Mesendoderm (in vitro differentiated cells): ENCODE measurements at regions not wholly inside any gene's neighbourhood (a gene's known extent, or its start where the extent isn't known, plus 50 kb on each side); places are given as distances from the start of the nearest gene placed in this dataset.

Source experiments
- DNase-seq: peaks from one replicate; pipeline ENCODE4 v3.0.0; 2013
- H2AK5ac ChIP-seq: 2 replicates; pipeline ENCODE4 v1.6.1; 2013; ENCODE audit warnings: low read length, inconsistent platforms
- H2BK120ac ChIP-seq: 2 replicates; pipeline ENCODE4 v1.6.1; 2013; ENCODE audit warnings: low read depth, mild to moderate bottlenecking, low read length, moderate library complexity, mixed read lengths
- H2BK15ac ChIP-seq: replicated peaks from 2 replicates; pipeline ENCODE4 v1.6.1; 2013; ENCODE audit warnings: low read depth, mild to moderate bottlenecking, moderate library complexity
- H2BK5ac ChIP-seq: 2 replicates; pipeline ENCODE4 v1.6.1; 2013; ENCODE audit warnings: low read length, inconsistent platforms
- H3K18ac ChIP-seq: 2 replicates; pipeline ENCODE4 v1.6.1; 2013; ENCODE audit warnings: mild to moderate bottlenecking, low read length, mixed read lengths
- H3K23ac ChIP-seq: one replicate; pipeline ENCODE4 v1.6.1; 2013; ENCODE audit warnings: low read length
- H3K27ac ChIP-seq: 2 replicates; pipeline ENCODE4 v1.5.1; 2013; ENCODE audit warnings: low read depth, mild to moderate bottlenecking, inconsistent platforms, low read length, moderate library complexity
- H3K27me3 ChIP-seq: 2 replicates; pipeline ENCODE4 v1.6.1; 2013; ENCODE audit warnings: low read length, control low read depth, mild to moderate bottlenecking, inconsistent platforms; ENCODE audit not compliant: insufficient read depth, poor library complexity
- H3K36me3 ChIP-seq: 2 replicates; pipeline ENCODE4 v1.6.1; 2013; ENCODE audit warnings: low read length, inconsistent platforms; ENCODE audit not compliant: control insufficient read depth, insufficient read depth
- H3K4ac ChIP-seq: one replicate; pipeline ENCODE4 v1.6.1; 2013; ENCODE audit warnings: low read depth, mild to moderate bottlenecking, low read length, moderate library complexity
- H3K4me1 ChIP-seq: 2 replicates; pipeline ENCODE4 v1.6.1; 2013; ENCODE audit warnings: low read depth, low read length, inconsistent platforms; ENCODE audit not compliant: control insufficient read depth
- H3K4me2 ChIP-seq: 2 replicates; pipeline ENCODE4 v1.6.1; 2013; ENCODE audit warnings: low read length
- H3K4me3 ChIP-seq: 2 replicates; pipeline ENCODE4 v1.5.1; 2013; ENCODE audit warnings: mild to moderate bottlenecking, low read length
- H3K56ac ChIP-seq: one replicate; pipeline ENCODE4 v1.6.1; 2013; ENCODE audit warnings: low read length
- H3K79me1 ChIP-seq: 2 replicates; pipeline ENCODE4 v1.6.1; 2013; ENCODE audit warnings: low read length, inconsistent platforms
- H3K79me2 ChIP-seq: 2 replicates; pipeline ENCODE4 v1.6.1; 2013; ENCODE audit warnings: mild to moderate bottlenecking, low read length; ENCODE audit not compliant: control insufficient read depth, insufficient read depth
- H3K9ac ChIP-seq: 2 replicates; pipeline ENCODE4 v1.6.1; 2013; ENCODE audit warnings: low read length, inconsistent platforms
- H4K5ac ChIP-seq: one replicate; pipeline ENCODE4 v1.6.1; 2013; ENCODE audit warnings: low read length
- H4K8ac ChIP-seq: one replicate; pipeline ENCODE4 v1.6.1; 2013; ENCODE audit warnings: low read depth, mild to moderate bottlenecking, control low read depth, low read length, moderate library complexity
- WGBS: extraction: QIAGEN DNeasy Blood & Tissue Kit; methylation state at CpG from one replicate; pipeline ENCODE4 v1.1.7; 2013; ENCODE audit warnings: low lambda C conversion rate, missing lambda C conversion rate; ENCODE audit not compliant: insufficient coverage; ENCODE audit errors: extremely low coverage; 5-methylcytosine and 5-hydroxymethylcytosine counted together

GRCh38 chr11:70669281-70669680 is 271.0 kb downstream of the CTTN start:
- no peak overlapping the region for H3K9ac ChIP-seq
- no peak overlapping the region for H3K4me3 ChIP-seq
- no peaks in the 10 kb centered on the region for H3K27me3 ChIP-seq
- no peak overlapping the region for H2BK120ac ChIP-seq
- no peak overlapping the region for H2BK15ac ChIP-seq
- no peak overlapping the region for H3K18ac ChIP-seq
- H3K56ac ChIP-seq = no peak overlapping the region
- no peaks in the 10 kb centered on the region for H3K79me1 ChIP-seq
- H4K8ac ChIP-seq = no peak overlapping the region
- peaks cover 7% of the 10 kb centered on the region for H3K4me1 ChIP-seq
- H2AK5ac ChIP-seq = no peak overlapping the region
- H3K4ac ChIP-seq = no peak overlapping the region
- no CpG with 5 or more reads among the region's 13 CpGs for WGBS
- peak overlapping the region; percentile 3 for H3K23ac ChIP-seq
- no peak overlapping the region for H3K4me2 ChIP-seq
- no peaks in the 10 kb centered on the region for H3K79me2 ChIP-seq
- no peaks in the 10 kb centered on the region for H3K36me3 ChIP-seq
- no peak for DNase-seq
- H4K5ac ChIP-seq = no peak overlapping the region
- no peak overlapping the region for H2BK5ac ChIP-seq
- H3K27ac ChIP-seq = no peak overlapping the region

- Histone ChIP-seq H3K27ac (no peak overlapping the region), H2BK120ac (no peak overlapping the region), H3K23ac (no peak overlapping the region), H3K4ac (no peak overlapping the region), H3K79me2 (no peaks in the 10 kb centered on the region), H2AK5ac (no peak overlapping the region), H3K4me2 (no peak overlapping the region), H3K4me1 (peaks cover 7% of the 10 kb centered on the region), H3K9ac (no peak overlapping the region), H3K18ac (no peak overlapping the region), H2BK15ac (no peak overlapping the region), H3K4me3 (no peak overlapping the region), H2BK5ac (no peak overlapping the region), H3K36me3 (no peaks in the 10 kb centered on the region), H3K79me1 (no peaks in the 10 kb centered on the region), H3K27me3 (no peaks in the 10 kb centered on the region), H4K8ac (no peak overlapping the region), H4K5ac (no peak overlapping the region), H3K56ac (no peak overlapping the region)
- DNase-seq = no peak
- WGBS = no CpG with 5 or more reads among the region's 25 CpGs
Observed at GRCh38 chr11:70669871-70670675, 271.7 kb downstream of the CTTN start.

- DNase-seq = no peak
- no peak overlapping the region for H3K18ac ChIP-seq
- no peak overlapping the region for H3K4ac ChIP-seq
- peaks cover 7% of the 10 kb centered on the region for H3K4me1 ChIP-seq
- no peak overlapping the region for H4K8ac ChIP-seq
- H4K5ac ChIP-seq = no peak overlapping the region
- no peak overlapping the region for H3K4me2 ChIP-seq
- H3K36me3 ChIP-seq = no peaks in the 10 kb centered on the region
- no peak overlapping the region for H3K23ac ChIP-seq
- no peak overlapping the region for H3K27ac ChIP-seq
- H3K79me2 ChIP-seq = no peaks in the 10 kb centered on the region
- H3K4me3 ChIP-seq = no peak overlapping the region
- H3K9ac ChIP-seq = no peak overlapping the region
- no peaks in the 10 kb centered on the region for H3K79me1 ChIP-seq
- H2AK5ac ChIP-seq = no peak overlapping the region
- no CpG with 5 or more reads among the region's 15 CpGs for WGBS
- no peak overlapping the region for H3K56ac ChIP-seq
- no peak overlapping the region for H2BK5ac ChIP-seq
- H3K27me3 ChIP-seq = no peaks in the 10 kb centered on the region
- no peak overlapping the region for H2BK15ac ChIP-seq
- no peak overlapping the region for H2BK120ac ChIP-seq
Observed at GRCh38 chr11:70670676-70671034, 272.3 kb downstream of the CTTN start.

- Histone ChIP-seq H3K36me3 (no peaks in the 10 kb centered on the region), H3K27ac (no peak overlapping the region), H3K4ac (no peak overlapping the region), H3K79me2 (no peaks in the 10 kb centered on the region), H3K56ac (no peak overlapping the region), H3K27me3 (no peaks in the 10 kb centered on the region), H3K23ac (no peak overlapping the region), H3K4me1 (peaks cover 7% of the 10 kb centered on the region), H2BK15ac (no peak overlapping the region), H3K18ac (peak overlapping the region; percentile 19), H2AK5ac (no peak overlapping the region), H3K9ac (no peak overlapping the region), H3K79me1 (no peaks in the 10 kb centered on the region), H2BK5ac (no peak overlapping the region), H2BK120ac (no peak overlapping the region), H3K4me2 (no peak overlapping the region), H4K5ac (no peak overlapping the region), H4K8ac (no peak overlapping the region), H3K4me3 (no peak overlapping the region)
- WGBS = no CpG with 5 or more reads among the region's 19 CpGs
- peak; percentile 47 for DNase-seq
Observed at GRCh38 chr11:70671083-70671482, 272.8 kb downstream of the CTTN start.

- no CpG with 5 or more reads among the region's 5 CpGs for WGBS
Observed at GRCh38 chr11:70671611-70672010, 273.3 kb downstream of the CTTN start.

More at GRCh38 chr11:70671611-70672010, 273.3 kb downstream of the CTTN start:
- Histone ChIP-seq H4K5ac (no peak overlapping the region), H3K79me1 (no peaks in the 10 kb centered on the region), H3K18ac (no peak overlapping the region), H3K9ac (no peak overlapping the region), H2BK5ac (no peak overlapping the region), H3K79me2 (no peaks in the 10 kb centered on the region), H2AK5ac (no peak overlapping the region), H3K4me3 (no peak overlapping the region), H3K27me3 (no peaks in the 10 kb centered on the region), H4K8ac (no peak overlapping the region), H3K27ac (no peak overlapping the region), H3K23ac (peak overlapping the region; percentile 66), H3K36me3 (no peaks in the 10 kb centered on the region), H3K56ac (no peak overlapping the region), H2BK15ac (no peak overlapping the region), H3K4me2 (no peak overlapping the region), H3K4ac (no peak overlapping the region), H3K4me1 (peaks cover 7% of the 10 kb centered on the region), H2BK120ac (no peak overlapping the region)
- DNase-seq = no peak
